GM23338 (cell line): ENCODE measurements at regions not wholly inside any gene's neighbourhood (a gene's known extent, or its start where the extent isn't known, plus 50 kb on each side); places are given as distances from the start of the nearest gene placed in this dataset.

Experiments
- ATAC-seq: fragments of 200-7000 bp; cut with Tn5 transposase; 3 replicates; pipeline ENCODE4 v1.9.1; 2020
- DNase-seq: peaks from one replicate; pipeline ENCODE4 v3.0.0-alpha.2; 2015; ENCODE audit warnings: low spot score
- H2AFZ ChIP-seq: fragments of 200-600 bp; sonication (generic); 2 replicates; pipeline ENCODE4 v1.8.0; 2016; ENCODE audit warnings: antibody characterized with exemption, mild to moderate bottlenecking, moderate library complexity
- H3F3A ChIP-seq: fragments of 200-600 bp; sonication (generic); replicated peaks from 2 replicates; pipeline ENCODE4 v1.8.0; 2017; ENCODE audit warnings: antibody characterized with exemption, mixed run types, low read depth
- H3K27ac ChIP-seq: fragments of 200-600 bp; sonication (generic); 2 replicates; pipeline ENCODE4 v1.6.1; 2016; ENCODE audit warnings: low read depth
- H3K27me3 ChIP-seq: fragments of 200-600 bp; sonication (generic); 2 replicates; pipeline ENCODE4 v1.8.0; 2016; ENCODE audit warnings: mild to moderate bottlenecking, mixed run types, moderate library complexity; ENCODE audit not compliant: insufficient read depth
- H3K36me3 ChIP-seq: fragments of 200-600 bp; sonication (generic); 2 replicates; pipeline ENCODE4 v1.8.0; 2016; ENCODE audit warnings: mild to moderate bottlenecking; ENCODE audit not compliant: insufficient read depth
- H3K4me1 ChIP-seq: fragments of 200-600 bp; sonication (generic); 2 replicates; pipeline ENCODE4 v1.8.0; 2016; ENCODE audit warnings: mild to moderate bottlenecking, moderate library complexity; ENCODE audit not compliant: insufficient read depth
- H3K4me2 ChIP-seq: fragments of 200-600 bp; sonication (generic); 2 replicates; pipeline ENCODE4 v1.7.1; 2017; ENCODE audit warnings: mixed run types
- H3K4me3 ChIP-seq: fragments of 200-600 bp; sonication (generic); 2 replicates; pipeline ENCODE4 v1.6.1; 2016; ENCODE audit warnings: mixed run types
- H3K79me2 ChIP-seq: fragments of 200-600 bp; sonication (generic); replicated peaks from 2 replicates; pipeline ENCODE4 v1.8.0; 2017; ENCODE audit warnings: mild to moderate bottlenecking; ENCODE audit not compliant: insufficient read depth
- H3K9me2 ChIP-seq: fragments of 200-600 bp; sonication (generic); 2 replicates; pipeline ENCODE4 v1.8.0; 2017; ENCODE audit not compliant: insufficient read depth
- H4K20me1 ChIP-seq: fragments of 200-600 bp; sonication (generic); replicated peaks from 2 replicates; pipeline ENCODE4 v1.8.0; 2017; ENCODE audit warnings: mild to moderate bottlenecking; ENCODE audit not compliant: insufficient read depth
- H3K27ac Mint-ChIP-seq: 2 replicates; pipeline ENCODE4 v1.8.0; 2020; ENCODE audit warnings: inconsistent platforms, mild to moderate bottlenecking, moderate library complexity, mixed read lengths
- H3K27me3 Mint-ChIP-seq: 3 replicates; pipeline ENCODE4 v1.8.0; 2022; ENCODE audit warnings: low read depth, mild to moderate bottlenecking, moderate library complexity, mixed read lengths, inconsistent platforms; ENCODE audit not compliant: insufficient read depth, poor library complexity
- H3K36me3 Mint-ChIP-seq: 3 replicates; pipeline ENCODE4 v1.8.0; 2021; ENCODE audit warnings: low read depth, mild to moderate bottlenecking, inconsistent platforms, moderate library complexity, mixed read lengths
- H3K4me1 Mint-ChIP-seq: 3 replicates; pipeline ENCODE4 v1.8.0; 2020; ENCODE audit warnings: mild to moderate bottlenecking, inconsistent platforms, mixed read lengths
- H3K4me3 Mint-ChIP-seq: 3 replicates; pipeline ENCODE4 v1.8.0; 2021; ENCODE audit warnings: moderate library complexity, mild to moderate bottlenecking, inconsistent platforms, mixed read lengths
- H3K9me3 Mint-ChIP-seq: 3 replicates; pipeline ENCODE4 v1.8.0; 2020; ENCODE audit warnings: moderate library complexity, mild to moderate bottlenecking, inconsistent platforms, mixed read lengths
- EZH2 ChIP-seq: fragments of 200-600 bp; sonication (generic); IDR thresholded peaks from one replicate; pipeline ENCODE4 v1.8.0; 2017; ENCODE audit warnings: antibody characterized with exemption, mild to moderate bottlenecking, low read depth; ENCODE audit not compliant: unreplicated experiment
- EZH2phosphoT487 ChIP-seq: fragments of 200-600 bp; sonication (generic); IDR thresholded peaks from one replicate; pipeline ENCODE4 v1.8.1; 2018; ENCODE audit warnings: antibody characterized with exemption; ENCODE audit not compliant: unreplicated experiment
- NANOG ChIP-seq: IDR thresholded peaks from 2 replicates; pipeline ENCODE4 v1.6.1; 2016; ENCODE audit warnings: antibody characterized with exemption, borderline replicate concordance
- POLR2AphosphoS5 ChIP-seq: IDR thresholded peaks from 2 replicates; pipeline ENCODE4 v1.6.1; 2016; ENCODE audit warnings: antibody characterized with exemption, low read depth
- REST ChIP-seq: IDR thresholded peaks from one replicate; pipeline ENCODE4 v1.6.1; 2018; ENCODE audit warnings: antibody characterized with exemption; ENCODE audit not compliant: unreplicated experiment
- STAT1 ChIP-seq: IDR thresholded peaks from one replicate; pipeline ENCODE4 v1.6.1; 2016; ENCODE audit warnings: antibody characterized with exemption; ENCODE audit not compliant: unreplicated experiment
- TF ChIP-seq, protein P1 (sequence below): IDR thresholded peaks from 2 replicates; pipeline ENCODE4 v1.6.1; 2016; ENCODE audit warnings: antibody characterized with exemption

- Histone ChIP-seq H3K36me3 (no peaks in the 10 kb centered on the region), H4K20me1 (no peaks in the 10 kb centered on the region)
- ATAC-seq = no peak
These were observed 144.3 kb upstream of the PAK3 start for GRCh38 chrX:110951472-110952269.

More at GRCh38 chrX:110951472-110952269, 144.3 kb upstream of the PAK3 start:
- Histone ChIP-seq H3K4me1 (no peaks in the 10 kb centered on the region), H3K27me3 (no peaks in the 10 kb centered on the region), H3K4me3 (no peak overlapping the region), H3K27ac (no peak overlapping the region), H2AFZ (no peak overlapping the region), H3K4me2 (no peak overlapping the region), H3K79me2 (no peaks in the 10 kb centered on the region), H3K9me2 (no peaks in the 10 kb centered on the region), H3F3A (no peaks in the 10 kb centered on the region)
- no peak for DNase-seq
- TF ChIP-seq REST (no peak), STAT1 (no peak), NANOG (no peak), EZH2phosphoT487 (no peak), POLR2AphosphoS5 (no peak), EZH2 (no peak)
- TF ChIP-seq, protein P1, sequence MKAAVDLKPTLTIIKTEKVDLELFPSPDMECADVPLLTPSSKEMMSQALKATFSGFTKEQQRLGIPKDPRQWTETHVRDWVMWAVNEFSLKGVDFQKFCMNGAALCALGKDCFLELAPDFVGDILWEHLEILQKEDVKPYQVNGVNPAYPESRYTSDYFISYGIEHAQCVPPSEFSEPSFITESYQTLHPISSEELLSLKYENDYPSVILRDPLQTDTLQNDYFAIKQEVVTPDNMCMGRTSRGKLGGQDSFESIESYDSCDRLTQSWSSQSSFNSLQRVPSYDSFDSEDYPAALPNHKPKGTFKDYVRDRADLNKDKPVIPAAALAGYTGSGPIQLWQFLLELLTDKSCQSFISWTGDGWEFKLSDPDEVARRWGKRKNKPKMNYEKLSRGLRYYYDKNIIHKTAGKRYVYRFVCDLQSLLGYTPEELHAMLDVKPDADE = no peak
- H3K9me3 Mint-ChIP-seq = no peaks in the 10 kb centered on the region
- H3K4me3 Mint-ChIP-seq = no peak overlapping the region
- H3K4me1 Mint-ChIP-seq = peaks cover 15% of the 10 kb centered on the region
- H3K27ac Mint-ChIP-seq = no peak overlapping the region
- no peaks in the 10 kb centered on the region for H3K36me3 Mint-ChIP-seq
- no peaks in the 10 kb centered on the region for H3K27me3 Mint-ChIP-seq
